ENCODE measurements at regions not wholly inside any gene's neighbourhood (a gene's known extent, or its start where the extent isn't known, plus 50 kb on each side); places are given as distances from the start of the nearest gene placed in this dataset.

GRCh38 chr3:63151897-63152296 is 126.2 kb upstream of the SYNPR start:
- Histone ChIP-seq H3K27me3 (ENCODE audit: control insufficient read depth in 4 of 4, insufficient read depth in 4 of 4, low read length in 3 of 4) (no peaks in the 10 kb centered on the region), H3K9me3 (ENCODE audit: control insufficient read depth in 4 of 4, low read length in 3 of 4) (no peaks in the 10 kb centered on the region), H3K9ac (ENCODE audit: low read depth in 1 of 2, low read length in 2 of 2) (no peak overlapping the region), H3K4me1 (ENCODE audit: control insufficient read depth in 4 of 4, insufficient read depth in 4 of 4, low read length in 3 of 4) (no peaks in the 10 kb centered on the region), H3K36me3 (ENCODE audit: control insufficient read depth in 4 of 4, insufficient read depth in 3 of 4, low read depth in 1 of 4, low read length in 3 of 4) (no peaks in the 10 kb centered on the region), H3K4me3 (ENCODE audit: low read depth in 1 of 3, low read length in 3 of 3) (no peak overlapping the region), H3K27ac (ENCODE audit: low read depth in 1 of 2, low read length in 2 of 2) (no peak overlapping the region)
- DNase-seq (ENCODE audit: low spot score), result no peak
- WGBS, result 72% methylated on average over 1 of the region's 1 CpG
- TF ChIP-seq YY1 (IDR thresholded peaks at IDR 0.05), result no peak
- no peak for TF ChIP-seq CTCF (IDR thresholded peaks at IDR 0.05; ENCODE audit: low read depth, low read length, missing input control)
- no peak for TF ChIP-seq NR2F2 (IDR thresholded peaks at IDR 0.05)
- TF ChIP-seq TAF1 (conservative IDR thresholded peaks at IDR 0.05), result no peak
- TF ChIP-seq EGR1 (IDR thresholded peaks at IDR 0.05; ENCODE audit: low read depth in 2 of 2), result no peak
- TF ChIP-seq HNF4G (IDR thresholded peaks at IDR 0.05), result no peak
- no peak for TF ChIP-seq GABPA (IDR thresholded peaks at IDR 0.05 in 1 of 2, conservative IDR thresholded peaks at IDR 0.05 in 1 of 2)
- no peak for TF ChIP-seq REST (IDR thresholded peaks at IDR 0.05)
- no peak for TF ChIP-seq FOXA1 (IDR thresholded peaks at IDR 0.05)
- TF ChIP-seq FOXA2 (IDR thresholded peaks at IDR 0.05), result no peak
- no peak for TF ChIP-seq ZBTB33 (IDR thresholded peaks at IDR 0.05)
- no peak for TF ChIP-seq HNF4A (conservative IDR thresholded peaks at IDR 0.05)
- TF ChIP-seq RAD21 (IDR thresholded peaks at IDR 0.05), result no peak
- TF ChIP-seq MAX (IDR thresholded peaks at IDR 0.05), result no peak
- TF ChIP-seq ATF3 (IDR thresholded peaks at IDR 0.05), result no peak
- TF ChIP-seq SP1 (IDR thresholded peaks at IDR 0.05), result no peak
- TF ChIP-seq JUND (IDR thresholded peaks at IDR 0.05), result no peak
- TF ChIP-seq RXRA (IDR thresholded peaks at IDR 0.05), result no peak

Data from liver (tissue), 8 donors.